Middle frontal gyrus (tissue), 1 donor: ENCODE measurements at regions not wholly inside any gene's neighbourhood (a gene's known extent, or its start where the extent isn't known, plus 50 kb on each side); places are given as distances from the start of the nearest gene placed in this dataset.

Experiments
- DNase-seq: peaks from one replicate; pipeline ENCODE4 v3.0.0-alpha.2; 2015; ENCODE audit warnings: low spot score; ENCODE audit errors: extremely low spot score

- no peak for DNase-seq
Observed at GRCh38 chr4:166602068-166602467, 632.2 kb downstream of the SPOCK3 start.

- no peak for DNase-seq
Observed at GRCh38 chr4:166622425-166622977, 611.8 kb downstream of the SPOCK3 start.

DNA sequence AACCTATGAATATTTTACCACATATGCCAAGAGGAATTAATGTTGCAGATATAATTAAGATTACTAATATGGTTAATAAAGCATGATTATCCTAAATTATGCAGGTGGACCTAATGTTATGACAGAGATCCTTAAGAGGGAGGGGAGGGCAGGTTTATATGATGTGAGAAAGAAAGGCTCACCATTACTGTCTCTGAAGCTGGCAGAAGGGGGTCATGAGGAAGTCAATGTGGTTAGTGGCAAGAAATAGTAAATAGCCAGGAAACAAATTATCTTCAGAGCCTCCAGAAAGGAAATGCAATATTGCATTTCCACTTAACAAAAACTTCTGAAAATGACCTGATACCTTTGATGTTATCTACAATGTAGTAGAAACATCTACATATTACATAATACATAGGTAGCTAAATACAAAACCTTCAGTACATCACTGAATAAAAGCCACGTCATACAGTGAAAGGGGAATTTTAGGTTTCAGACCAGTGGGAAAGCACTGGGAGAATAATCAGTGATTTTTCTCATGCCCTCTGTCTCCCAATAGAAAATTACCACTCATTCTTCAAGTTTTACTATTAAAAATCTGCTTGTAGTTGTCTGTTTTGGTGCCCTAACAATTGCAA is 609.2 kb downstream of the SPOCK3 start:
- no peak for DNase-seq

- DNase-seq, result no peak
Observed at GRCh38 chr4:166628454-166628853, 605.8 kb downstream of the SPOCK3 start.

DNA sequence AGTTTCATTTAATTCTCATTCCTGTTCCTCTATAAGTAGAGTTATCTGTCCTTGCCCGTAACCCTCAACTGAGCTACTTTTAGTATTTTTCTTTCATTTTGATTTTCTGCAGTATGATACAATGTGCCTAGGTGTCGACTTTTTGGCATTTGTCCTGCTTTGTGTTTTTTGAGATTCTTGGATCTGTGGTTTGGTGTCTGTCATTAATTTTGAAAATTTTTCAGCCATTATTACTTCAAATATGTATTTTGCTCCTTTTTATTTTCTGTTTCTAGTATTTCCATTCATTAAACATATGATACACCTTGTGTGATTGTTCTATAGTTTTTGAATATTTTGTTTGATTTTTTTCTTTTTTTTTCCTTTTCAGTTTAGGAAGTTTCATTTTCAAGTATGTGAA is 598.9 kb downstream of the SPOCK3 start:
- no peak for DNase-seq

DNA sequence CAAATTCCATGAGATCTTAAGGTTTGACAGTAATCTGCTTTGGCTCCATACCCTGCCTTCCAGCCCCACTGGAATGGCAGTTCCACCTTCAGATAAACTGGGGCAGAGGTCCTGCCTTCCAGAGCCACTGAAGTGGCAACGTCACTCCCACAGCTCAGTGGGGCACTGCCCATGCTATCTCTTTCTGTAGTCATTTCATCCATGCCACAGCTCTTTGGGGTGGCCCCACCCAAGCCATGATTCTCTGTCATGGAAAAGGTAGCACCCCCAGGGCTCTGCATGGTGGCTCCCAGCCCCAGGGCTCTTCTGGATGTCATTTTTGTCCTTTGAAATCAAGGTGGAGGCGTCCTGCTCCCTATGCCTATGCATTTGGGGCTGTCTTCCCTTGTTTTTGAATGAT is 596.5 kb downstream of the SPOCK3 start:
- DNase-seq, result no peak

- DNase-seq, result no peak
Observed at GRCh38 chr4:166655231-166655630, 579.1 kb downstream of the SPOCK3 start.

- DNase-seq, result no peak
Observed at GRCh38 chr4:166655705-166656104, 578.6 kb downstream of the SPOCK3 start.

DNA sequence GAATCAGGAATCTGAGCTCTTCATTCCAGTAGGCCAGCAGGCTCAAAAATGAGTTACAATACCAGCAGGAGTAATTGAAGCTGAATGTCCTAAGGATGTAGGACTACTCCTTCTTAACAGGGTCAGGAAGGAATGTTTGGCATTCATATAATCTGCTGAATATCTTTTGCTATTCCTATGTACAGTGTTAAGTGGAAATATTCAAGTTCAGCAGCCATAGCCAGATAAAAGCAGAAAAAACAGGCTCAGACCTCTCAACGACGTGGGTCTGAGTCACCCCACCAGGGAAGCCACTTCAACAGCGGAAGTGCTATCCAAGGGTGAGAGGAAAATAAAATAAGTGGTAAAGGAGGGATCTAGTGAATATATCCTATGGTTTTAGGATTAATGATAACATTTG is 577.0 kb downstream of the SPOCK3 start:
- DNase-seq, result no peak

DNA sequence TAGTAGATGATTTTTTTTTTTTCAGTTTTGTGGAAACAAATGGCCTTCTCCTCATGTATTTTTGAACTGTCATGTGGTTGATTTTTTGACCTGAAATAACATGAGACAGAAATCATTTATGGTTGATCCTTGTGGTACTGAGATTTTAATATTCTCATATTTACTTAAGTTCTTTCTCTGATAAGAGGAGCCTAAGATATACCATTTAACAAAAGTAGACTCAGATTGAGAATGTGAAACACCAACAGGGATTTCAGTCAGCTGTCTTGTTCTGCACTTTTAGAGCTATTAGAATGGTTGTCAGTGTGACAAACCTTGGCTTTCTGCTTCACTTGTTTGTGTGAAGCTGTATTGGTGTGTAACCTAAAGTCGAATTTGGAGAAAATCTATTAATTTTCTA is 575.7 kb downstream of the SPOCK3 start:
- DNase-seq, result no peak

GRCh38 chr4:166662266-166662843 is 571.9 kb downstream of the SPOCK3 start:
- no peak for DNase-seq

DNA sequence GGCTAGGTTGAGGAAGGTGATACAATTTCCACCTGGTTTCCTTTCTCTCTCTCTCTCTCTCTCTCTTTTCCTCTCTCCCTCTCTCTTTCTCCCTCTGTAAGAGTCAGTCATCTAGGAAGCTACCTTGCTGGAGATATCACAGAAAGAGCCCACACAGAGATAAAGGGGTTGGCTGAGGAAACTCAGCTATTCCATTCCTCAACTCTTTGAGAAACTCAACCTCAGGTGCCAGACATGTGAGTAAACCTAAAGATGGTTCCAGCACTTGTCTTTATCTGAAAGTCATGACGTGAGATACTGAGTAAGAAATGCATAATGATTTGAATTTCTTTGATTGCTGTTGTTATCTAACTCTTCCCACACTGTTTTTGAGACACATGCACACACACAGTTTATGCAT is 564.0 kb downstream of the SPOCK3 start:
- no peak for DNase-seq

- DNase-seq, result no peak
Observed at GRCh38 chr4:166673911-166674310, 560.4 kb downstream of the SPOCK3 start.

DNA sequence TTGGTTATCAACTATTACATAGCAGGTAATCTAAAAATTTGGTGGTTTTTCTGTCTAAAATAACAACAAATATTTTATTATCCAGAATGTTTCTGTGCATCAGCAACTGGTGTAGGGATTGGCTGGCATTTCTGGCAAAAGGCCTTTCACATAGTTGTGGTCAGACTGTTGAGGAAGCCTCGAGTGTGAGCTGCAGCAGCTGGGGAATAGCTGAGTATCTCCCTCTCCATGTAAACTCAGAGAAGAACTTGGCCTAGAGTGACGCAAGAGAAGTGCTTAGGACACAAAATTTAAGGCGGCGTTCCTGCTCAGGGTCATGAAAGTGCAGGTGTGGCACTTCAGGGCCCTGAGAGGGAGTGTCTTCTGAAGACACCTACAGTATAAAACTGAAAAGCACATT is 558.9 kb downstream of the SPOCK3 start:
- DNase-seq, result no peak

GRCh38 chr4:166680796-166681195 is 553.5 kb downstream of the SPOCK3 start:
- DNase-seq, result no peak

GRCh38 chr4:166682200-166682599 is 552.1 kb downstream of the SPOCK3 start:
- DNase-seq, result no peak
